Prostate gland (tissue), 2 donors: ENCODE measurements at regions not wholly inside any gene's neighbourhood (a gene's known extent, or its start where the extent isn't known, plus 50 kb on each side); places are given as distances from the start of the nearest gene placed in this dataset.

ENCODE experiments used
- POLR2AphosphoS5 ChIP-seq: sonication (generic); formaldehyde crosslinking; IDR thresholded peaks from one replicate; pipeline ENCODE4 v1.6.1; 2017; ENCODE audit warnings: antibody characterized with exemption
- TF ChIP-seq, protein P1 (sequence below), 4 experiments: fragments of 200-600 bp in 2 of 4; fragments of 450-650 bp in 2 of 4; sonication (generic) in 2 of 4; IDR thresholded peaks; 1 replicate in 3 of 4; 2 replicates in 1 of 4; pipeline ENCODE4 v1.5.1; 2016 to 2019; ENCODE audit warnings: antibody characterized with exemption in 4 of 4, mild to moderate bottlenecking in 2 of 4, moderate library complexity in 2 of 4

- TF ChIP-seq, protein P1, sequence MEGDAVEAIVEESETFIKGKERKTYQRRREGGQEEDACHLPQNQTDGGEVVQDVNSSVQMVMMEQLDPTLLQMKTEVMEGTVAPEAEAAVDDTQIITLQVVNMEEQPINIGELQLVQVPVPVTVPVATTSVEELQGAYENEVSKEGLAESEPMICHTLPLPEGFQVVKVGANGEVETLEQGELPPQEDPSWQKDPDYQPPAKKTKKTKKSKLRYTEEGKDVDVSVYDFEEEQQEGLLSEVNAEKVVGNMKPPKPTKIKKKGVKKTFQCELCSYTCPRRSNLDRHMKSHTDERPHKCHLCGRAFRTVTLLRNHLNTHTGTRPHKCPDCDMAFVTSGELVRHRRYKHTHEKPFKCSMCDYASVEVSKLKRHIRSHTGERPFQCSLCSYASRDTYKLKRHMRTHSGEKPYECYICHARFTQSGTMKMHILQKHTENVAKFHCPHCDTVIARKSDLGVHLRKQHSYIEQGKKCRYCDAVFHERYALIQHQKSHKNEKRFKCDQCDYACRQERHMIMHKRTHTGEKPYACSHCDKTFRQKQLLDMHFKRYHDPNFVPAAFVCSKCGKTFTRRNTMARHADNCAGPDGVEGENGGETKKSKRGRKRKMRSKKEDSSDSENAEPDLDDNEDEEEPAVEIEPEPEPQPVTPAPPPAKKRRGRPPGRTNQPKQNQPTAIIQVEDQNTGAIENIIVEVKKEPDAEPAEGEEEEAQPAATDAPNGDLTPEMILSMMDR (IDR thresholded peaks at IDR 0.05): no peak
- TF ChIP-seq POLR2AphosphoS5: no peak
These were observed 144.2 kb upstream of the LRRTM4 start for GRCh38 chr2:77666251-77666980.
